GM23338 (cell line): ENCODE measurements at regions not wholly inside any gene's neighbourhood (a gene's known extent, or its start where the extent isn't known, plus 50 kb on each side); places are given as distances from the start of the nearest gene placed in this dataset.

ENCODE experiments used
- ATAC-seq: fragments of 200-7000 bp; cut with Tn5 transposase; 3 replicates; pipeline ENCODE4 v1.9.1; 2020
- DNase-seq: peaks from one replicate; pipeline ENCODE4 v3.0.0-alpha.2; 2015; ENCODE audit warnings: low spot score
- H2AFZ ChIP-seq: fragments of 200-600 bp; sonication (generic); 2 replicates; pipeline ENCODE4 v1.8.0; 2016; ENCODE audit warnings: antibody characterized with exemption, mild to moderate bottlenecking, moderate library complexity
- H3F3A ChIP-seq: fragments of 200-600 bp; sonication (generic); replicated peaks from 2 replicates; pipeline ENCODE4 v1.8.0; 2017; ENCODE audit warnings: antibody characterized with exemption, mixed run types, low read depth
- H3K27ac ChIP-seq: fragments of 200-600 bp; sonication (generic); 2 replicates; pipeline ENCODE4 v1.6.1; 2016; ENCODE audit warnings: low read depth
- H3K27me3 ChIP-seq: fragments of 200-600 bp; sonication (generic); 2 replicates; pipeline ENCODE4 v1.8.0; 2016; ENCODE audit warnings: mild to moderate bottlenecking, mixed run types, moderate library complexity; ENCODE audit not compliant: insufficient read depth
- H3K36me3 ChIP-seq: fragments of 200-600 bp; sonication (generic); 2 replicates; pipeline ENCODE4 v1.8.0; 2016; ENCODE audit warnings: mild to moderate bottlenecking; ENCODE audit not compliant: insufficient read depth
- H3K4me1 ChIP-seq: fragments of 200-600 bp; sonication (generic); 2 replicates; pipeline ENCODE4 v1.8.0; 2016; ENCODE audit warnings: mild to moderate bottlenecking, moderate library complexity; ENCODE audit not compliant: insufficient read depth
- H3K4me2 ChIP-seq: fragments of 200-600 bp; sonication (generic); 2 replicates; pipeline ENCODE4 v1.7.1; 2017; ENCODE audit warnings: mixed run types
- H3K4me3 ChIP-seq: fragments of 200-600 bp; sonication (generic); 2 replicates; pipeline ENCODE4 v1.6.1; 2016; ENCODE audit warnings: mixed run types
- H3K79me2 ChIP-seq: fragments of 200-600 bp; sonication (generic); replicated peaks from 2 replicates; pipeline ENCODE4 v1.8.0; 2017; ENCODE audit warnings: mild to moderate bottlenecking; ENCODE audit not compliant: insufficient read depth
- H3K9me2 ChIP-seq: fragments of 200-600 bp; sonication (generic); 2 replicates; pipeline ENCODE4 v1.8.0; 2017; ENCODE audit not compliant: insufficient read depth
- H4K20me1 ChIP-seq: fragments of 200-600 bp; sonication (generic); replicated peaks from 2 replicates; pipeline ENCODE4 v1.8.0; 2017; ENCODE audit warnings: mild to moderate bottlenecking; ENCODE audit not compliant: insufficient read depth
- H3K27ac Mint-ChIP-seq: 2 replicates; pipeline ENCODE4 v1.8.0; 2020; ENCODE audit warnings: inconsistent platforms, mild to moderate bottlenecking, moderate library complexity, mixed read lengths
- H3K27me3 Mint-ChIP-seq: 3 replicates; pipeline ENCODE4 v1.8.0; 2022; ENCODE audit warnings: low read depth, mild to moderate bottlenecking, moderate library complexity, mixed read lengths, inconsistent platforms; ENCODE audit not compliant: insufficient read depth, poor library complexity
- H3K36me3 Mint-ChIP-seq: 3 replicates; pipeline ENCODE4 v1.8.0; 2021; ENCODE audit warnings: low read depth, mild to moderate bottlenecking, inconsistent platforms, moderate library complexity, mixed read lengths
- H3K4me1 Mint-ChIP-seq: 3 replicates; pipeline ENCODE4 v1.8.0; 2020; ENCODE audit warnings: mild to moderate bottlenecking, inconsistent platforms, mixed read lengths
- H3K4me3 Mint-ChIP-seq: 3 replicates; pipeline ENCODE4 v1.8.0; 2021; ENCODE audit warnings: moderate library complexity, mild to moderate bottlenecking, inconsistent platforms, mixed read lengths
- H3K9me3 Mint-ChIP-seq: 3 replicates; pipeline ENCODE4 v1.8.0; 2020; ENCODE audit warnings: moderate library complexity, mild to moderate bottlenecking, inconsistent platforms, mixed read lengths
- EZH2phosphoT487 ChIP-seq: fragments of 200-600 bp; sonication (generic); IDR thresholded peaks from one replicate; pipeline ENCODE4 v1.8.1; 2018; ENCODE audit warnings: antibody characterized with exemption; ENCODE audit not compliant: unreplicated experiment
- JUNB ChIP-seq: IDR thresholded peaks from one replicate; pipeline ENCODE4 v1.6.1; 2016; ENCODE audit warnings: antibody characterized with exemption; ENCODE audit not compliant: unreplicated experiment
- NANOG ChIP-seq: IDR thresholded peaks from 2 replicates; pipeline ENCODE4 v1.6.1; 2016; ENCODE audit warnings: antibody characterized with exemption, borderline replicate concordance
- POLR2AphosphoS5 ChIP-seq: IDR thresholded peaks from 2 replicates; pipeline ENCODE4 v1.6.1; 2016; ENCODE audit warnings: antibody characterized with exemption, low read depth
- STAT1 ChIP-seq: IDR thresholded peaks from one replicate; pipeline ENCODE4 v1.6.1; 2016; ENCODE audit warnings: antibody characterized with exemption; ENCODE audit not compliant: unreplicated experiment
- ZNF114 ChIP-seq: fragments of 250-450 bp; sonication (Bioruptor Pico); IDR thresholded peaks from 2 replicates; pipeline ENCODE4 v1.5.0; 2020; ENCODE audit warnings: mild to moderate bottlenecking, moderate library complexity
- ZNF331 ChIP-seq: fragments of 250-450 bp; sonication (Bioruptor Pico); IDR thresholded peaks from 2 replicates; pipeline ENCODE4 v1.5.0; 2020; ENCODE audit warnings: low read depth, mild to moderate bottlenecking, moderate library complexity
- TF ChIP-seq, protein P1 (sequence below): fragments of 250-450 bp; sonication (Bioruptor Pico); IDR thresholded peaks from 2 replicates; pipeline ENCODE4 v1.5.0; 2020; ENCODE audit warnings: mild to moderate bottlenecking, moderate library complexity
- TF ChIP-seq, protein P2 (sequence below): IDR thresholded peaks from 2 replicates; pipeline ENCODE4 v1.6.1; 2016; ENCODE audit warnings: antibody characterized with exemption

DNA sequence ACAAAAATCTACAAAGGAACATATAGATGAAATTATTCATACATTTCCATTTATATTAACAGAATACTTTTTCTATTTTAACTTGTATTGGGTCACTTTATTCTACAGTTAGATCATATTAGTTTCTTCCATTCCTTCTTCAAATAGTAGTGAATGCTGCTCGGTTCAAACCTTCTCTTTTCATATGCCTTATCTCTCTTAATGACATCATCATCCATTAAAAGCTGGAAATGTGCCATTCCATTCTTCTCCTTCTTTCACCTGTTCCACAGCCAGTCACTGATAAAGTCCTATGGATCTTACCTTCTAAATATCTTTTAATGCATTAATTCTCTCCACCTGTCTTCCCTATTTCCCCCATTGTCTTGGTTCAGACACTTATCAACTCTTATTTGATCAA, 358.0 kb upstream of the POU1F1 start (continued):
- TF ChIP-seq, protein P1, sequence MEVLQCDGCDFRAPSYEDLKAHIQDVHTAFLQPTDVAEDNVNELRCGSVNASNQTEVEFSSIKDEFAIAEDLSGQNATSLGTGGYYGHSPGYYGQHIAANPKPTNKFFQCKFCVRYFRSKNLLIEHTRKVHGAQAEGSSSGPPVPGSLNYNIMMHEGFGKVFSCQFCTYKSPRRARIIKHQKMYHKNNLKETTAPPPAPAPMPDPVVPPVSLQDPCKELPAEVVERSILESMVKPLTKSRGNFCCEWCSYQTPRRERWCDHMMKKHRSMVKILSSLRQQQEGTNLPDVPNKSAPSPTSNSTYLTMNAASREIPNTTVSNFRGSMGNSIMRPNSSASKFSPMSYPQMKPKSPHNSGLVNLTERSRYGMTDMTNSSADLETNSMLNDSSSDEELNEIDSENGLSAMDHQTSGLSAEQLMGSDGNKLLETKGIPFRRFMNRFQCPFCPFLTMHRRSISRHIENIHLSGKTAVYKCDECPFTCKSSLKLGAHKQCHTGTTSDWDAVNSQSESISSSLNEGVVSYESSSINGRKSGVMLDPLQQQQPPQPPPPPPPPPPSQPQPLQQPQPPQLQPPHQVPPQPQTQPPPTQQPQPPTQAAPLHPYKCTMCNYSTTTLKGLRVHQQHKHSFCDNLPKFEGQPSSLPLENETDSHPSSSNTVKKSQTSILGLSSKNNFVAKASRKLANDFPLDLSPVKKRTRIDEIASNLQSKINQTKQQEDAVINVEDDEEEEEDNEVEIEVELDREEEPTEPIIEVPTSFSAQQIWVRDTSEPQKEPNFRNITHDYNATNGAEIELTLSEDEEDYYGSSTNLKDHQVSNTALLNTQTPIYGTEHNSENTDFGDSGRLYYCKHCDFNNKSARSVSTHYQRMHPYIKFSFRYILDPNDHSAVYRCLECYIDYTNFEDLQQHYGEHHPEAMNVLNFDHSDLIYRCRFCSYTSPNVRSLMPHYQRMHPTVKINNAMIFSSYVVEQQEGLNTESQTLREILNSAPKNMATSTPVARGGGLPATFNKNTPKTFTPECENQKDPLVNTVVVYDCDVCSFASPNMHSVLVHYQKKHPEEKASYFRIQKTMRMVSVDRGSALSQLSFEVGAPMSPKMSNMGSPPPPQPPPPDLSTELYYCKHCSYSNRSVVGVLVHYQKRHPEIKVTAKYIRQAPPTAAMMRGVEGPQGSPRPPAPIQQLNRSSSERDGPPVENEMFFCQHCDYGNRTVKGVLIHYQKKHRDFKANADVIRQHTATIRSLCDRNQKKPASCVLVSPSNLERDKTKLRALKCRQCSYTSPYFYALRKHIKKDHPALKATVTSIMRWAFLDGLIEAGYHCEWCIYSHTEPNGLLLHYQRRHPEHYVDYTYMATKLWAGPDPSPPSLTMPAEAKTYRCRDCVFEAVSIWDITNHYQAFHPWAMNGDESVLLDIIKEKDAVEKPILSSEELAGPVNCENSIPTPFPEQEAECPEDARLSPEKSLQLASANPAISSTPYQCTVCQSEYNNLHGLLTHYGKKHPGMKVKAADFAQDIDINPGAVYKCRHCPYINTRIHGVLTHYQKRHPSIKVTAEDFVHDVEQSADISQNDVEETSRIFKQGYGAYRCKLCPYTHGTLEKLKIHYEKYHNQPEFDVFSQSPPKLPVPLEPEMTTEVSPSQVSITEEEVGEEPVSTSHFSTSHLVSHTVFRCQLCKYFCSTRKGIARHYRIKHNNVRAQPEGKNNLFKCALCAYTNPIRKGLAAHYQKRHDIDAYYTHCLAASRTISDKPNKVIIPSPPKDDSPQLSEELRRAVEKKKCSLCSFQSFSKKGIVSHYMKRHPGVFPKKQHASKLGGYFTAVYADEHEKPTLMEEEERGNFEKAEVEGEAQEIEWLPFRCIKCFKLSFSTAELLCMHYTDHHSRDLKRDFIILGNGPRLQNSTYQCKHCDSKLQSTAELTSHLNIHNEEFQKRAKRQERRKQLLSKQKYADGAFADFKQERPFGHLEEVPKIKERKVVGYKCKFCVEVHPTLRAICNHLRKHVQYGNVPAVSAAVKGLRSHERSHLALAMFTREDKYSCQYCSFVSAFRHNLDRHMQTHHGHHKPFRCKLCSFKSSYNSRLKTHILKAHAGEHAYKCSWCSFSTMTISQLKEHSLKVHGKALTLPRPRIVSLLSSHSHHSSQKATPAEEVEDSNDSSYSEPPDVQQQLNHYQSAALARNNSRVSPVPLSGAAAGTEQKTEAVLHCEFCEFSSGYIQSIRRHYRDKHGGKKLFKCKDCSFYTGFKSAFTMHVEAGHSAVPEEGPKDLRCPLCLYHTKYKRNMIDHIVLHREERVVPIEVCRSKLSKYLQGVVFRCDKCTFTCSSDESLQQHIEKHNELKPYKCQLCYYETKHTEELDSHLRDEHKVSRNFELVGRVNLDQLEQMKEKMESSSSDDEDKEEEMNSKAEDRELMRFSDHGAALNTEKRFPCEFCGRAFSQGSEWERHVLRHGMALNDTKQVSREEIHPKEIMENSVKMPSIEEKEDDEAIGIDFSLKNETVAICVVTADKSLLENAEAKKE: no peak
- no peak for TF ChIP-seq STAT1
- TF ChIP-seq ZNF331 (CRISPR knock-in tag): no peak
- TF ChIP-seq NANOG: no peak

DNA sequence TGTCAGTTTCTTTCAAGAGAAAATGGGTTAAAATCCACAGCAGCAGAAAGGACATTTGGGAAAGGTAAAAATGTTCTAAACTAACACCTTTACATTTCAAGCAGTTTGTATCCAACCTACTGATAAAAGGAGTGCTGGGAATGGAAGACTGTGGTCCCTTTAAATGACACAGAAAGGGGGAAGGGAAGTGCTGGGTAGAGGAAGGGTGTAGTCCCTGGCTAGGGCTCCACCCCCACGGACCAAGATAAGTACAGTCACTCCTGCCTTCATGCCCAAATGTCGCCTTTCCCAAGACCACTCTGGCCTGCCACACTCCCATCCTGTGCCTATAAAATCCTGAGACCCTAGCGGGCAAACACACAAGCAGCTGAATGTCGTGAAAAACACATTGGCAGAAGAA, 350.9 kb upstream of the POU1F1 start:
- Histone ChIP-seq H3K4me3 (no peak overlapping the region), H3F3A (no peaks in the 10 kb centered on the region), H4K20me1 (no peaks in the 10 kb centered on the region), H3K4me2 (no peak overlapping the region), H2AFZ (peak overlapping the region; percentile 53; the same call in 1 of the 2 replicates), H3K9me2 (peaks cover 15% of the 10 kb centered on the region; the same call in 1 of the 2 replicates), H3K36me3 (no peaks in the 10 kb centered on the region), H3K27me3 (no peaks in the 10 kb centered on the region), H3K27ac (no peak overlapping the region), H3K4me1 (no peaks in the 10 kb centered on the region), H3K79me2 (no peaks in the 10 kb centered on the region)
- Mint-ChIP-seq H3K4me1 (no peaks in the 10 kb centered on the region), H3K27me3 (no peaks in the 10 kb centered on the region), H3K36me3 (no peaks in the 10 kb centered on the region; the same call in 2 of the 3 replicates), H3K4me3 (no peak overlapping the region), H3K9me3 (peaks cover 7% of the 10 kb centered on the region; the same call in 2 of the 3 replicates), H3K27ac (no peak overlapping the region)
- ATAC-seq (no peak), DNase-seq (no peak)
- TF ChIP-seq, protein P2, sequence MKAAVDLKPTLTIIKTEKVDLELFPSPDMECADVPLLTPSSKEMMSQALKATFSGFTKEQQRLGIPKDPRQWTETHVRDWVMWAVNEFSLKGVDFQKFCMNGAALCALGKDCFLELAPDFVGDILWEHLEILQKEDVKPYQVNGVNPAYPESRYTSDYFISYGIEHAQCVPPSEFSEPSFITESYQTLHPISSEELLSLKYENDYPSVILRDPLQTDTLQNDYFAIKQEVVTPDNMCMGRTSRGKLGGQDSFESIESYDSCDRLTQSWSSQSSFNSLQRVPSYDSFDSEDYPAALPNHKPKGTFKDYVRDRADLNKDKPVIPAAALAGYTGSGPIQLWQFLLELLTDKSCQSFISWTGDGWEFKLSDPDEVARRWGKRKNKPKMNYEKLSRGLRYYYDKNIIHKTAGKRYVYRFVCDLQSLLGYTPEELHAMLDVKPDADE: no peak
- no peak for TF ChIP-seq EZH2phosphoT487
- TF ChIP-seq ZNF331 (CRISPR knock-in tag): no peak
- no peak for TF ChIP-seq JUNB
- TF ChIP-seq, protein P1: no peak
- no peak for TF ChIP-seq NANOG
- no peak for TF ChIP-seq ZNF114
- TF ChIP-seq POLR2AphosphoS5: no peak
